GM19240 (cell line): ENCODE measurements at regions not wholly inside any gene's neighbourhood (a gene's known extent, or its start where the extent isn't known, plus 50 kb on each side); places are given as distances from the start of the nearest gene placed in this dataset.

Source experiments
- DNase-seq: peaks from one replicate; pipeline ENCODE4 v3.0.0; 2011; ENCODE audit warnings: low spot score; ENCODE audit not compliant: insufficient read length

DNA sequence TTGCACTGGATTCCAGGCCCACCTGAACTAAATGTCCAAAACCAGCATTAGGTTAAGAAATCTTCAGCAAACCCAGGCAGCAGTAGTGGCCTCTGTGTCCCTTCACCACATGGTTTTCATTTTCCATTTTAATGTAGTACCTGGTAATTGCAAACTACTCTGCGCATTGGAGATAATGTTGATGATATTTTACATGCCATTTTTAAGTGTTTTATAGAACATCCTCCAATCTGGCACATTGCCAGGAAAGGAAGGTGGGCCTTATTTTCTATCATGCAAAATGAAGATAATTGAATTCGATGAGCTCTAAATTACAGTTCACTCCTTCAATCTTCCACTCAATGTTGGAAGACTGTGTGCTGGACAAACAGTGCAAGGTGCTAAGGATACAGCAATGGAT lies 89.5 kb downstream of the ZC3H11B start:
- DNase-seq, result no peak

DNA sequence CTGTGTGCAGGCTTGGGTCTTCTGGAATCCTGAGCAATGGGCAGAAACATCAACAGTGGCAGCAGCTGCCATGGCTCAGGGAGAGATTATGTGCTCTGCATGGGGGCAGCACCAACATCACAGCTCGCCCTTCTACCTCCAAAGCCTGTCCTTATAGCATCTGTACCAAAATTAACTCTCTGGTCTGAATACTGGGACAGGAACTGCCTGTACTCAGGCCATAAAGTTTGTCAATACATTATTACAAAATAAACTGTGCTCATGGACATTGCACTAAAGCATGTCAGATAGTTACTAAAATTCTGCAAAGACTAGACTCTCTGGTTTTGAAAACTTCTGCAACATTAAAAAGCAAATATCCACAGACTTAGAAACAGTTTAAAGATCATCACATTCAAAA lies 91.6 kb downstream of the ZC3H11B start:
- no peak for DNase-seq

DNA sequence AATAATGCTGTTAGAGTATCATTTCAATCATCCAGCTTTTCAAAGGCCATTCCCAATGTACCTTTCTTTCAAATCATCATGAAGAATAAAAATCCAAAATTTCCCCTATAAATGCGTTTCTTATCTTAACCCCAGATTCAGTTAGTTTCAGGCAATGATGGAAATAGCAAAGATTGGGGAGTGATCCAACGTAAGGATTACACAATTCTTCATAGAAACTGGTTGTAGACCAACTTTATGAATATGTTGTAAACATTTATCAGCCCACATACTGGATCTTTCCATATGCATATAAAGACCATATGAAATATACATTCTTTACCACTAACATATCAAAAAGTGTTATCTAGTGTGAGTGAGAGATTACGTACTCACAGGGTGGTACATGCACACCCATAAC lies 92.7 kb downstream of the ZC3H11B start:
- DNase-seq, result no peak

DNA sequence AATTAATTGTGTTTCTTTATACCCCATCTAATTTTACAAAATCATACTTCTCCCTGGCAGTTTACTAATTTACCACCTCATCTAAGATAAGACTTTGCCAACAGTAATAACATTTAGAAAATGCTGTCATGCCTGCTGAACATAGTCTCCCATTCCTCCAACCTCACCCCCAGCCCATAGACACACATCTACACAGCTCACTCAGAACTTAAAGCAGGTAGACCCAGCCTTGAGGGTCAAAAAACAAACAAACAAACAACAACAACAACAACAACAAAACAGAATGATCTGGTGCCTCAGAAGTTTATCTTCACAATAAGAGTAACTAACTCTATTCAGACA lies 94.0 kb downstream of the ZC3H11B start:
- no peak for DNase-seq

DNA sequence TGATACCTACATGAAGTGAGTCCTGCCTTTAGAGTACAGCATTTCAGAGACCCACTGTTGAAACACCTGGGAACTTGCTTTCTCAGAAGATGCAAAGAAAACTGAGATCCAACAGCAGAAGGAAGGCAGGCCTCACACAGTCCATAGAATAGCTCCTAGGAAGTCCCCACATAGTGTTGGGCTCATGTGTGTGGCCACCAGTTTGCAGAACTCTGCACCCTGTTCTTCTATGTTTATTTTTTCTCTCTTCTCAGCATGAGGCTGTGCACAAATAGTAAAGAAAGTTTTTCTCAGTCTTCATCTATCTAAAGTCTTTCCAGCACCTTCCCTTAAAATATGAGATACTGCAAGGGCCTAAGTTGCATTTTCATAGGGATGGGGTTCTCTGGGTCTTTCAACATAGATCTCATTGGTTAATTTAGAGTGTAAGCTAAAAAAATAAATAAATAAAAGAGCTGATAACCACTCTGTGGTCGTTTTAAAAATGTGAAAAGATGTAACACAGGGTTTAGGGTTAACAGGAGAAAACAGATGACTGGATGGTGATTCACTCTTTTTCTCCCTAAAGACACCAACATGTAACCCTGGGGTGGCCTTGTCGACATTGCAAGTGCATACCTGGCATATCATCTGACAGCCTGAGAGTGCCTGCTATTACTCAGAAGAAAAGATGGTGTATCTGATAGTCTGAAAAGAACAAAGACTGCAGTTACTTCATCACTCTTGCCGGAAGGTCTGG lies 94.6 kb downstream of the ZC3H11B start:
- no peak for DNase-seq

DNA sequence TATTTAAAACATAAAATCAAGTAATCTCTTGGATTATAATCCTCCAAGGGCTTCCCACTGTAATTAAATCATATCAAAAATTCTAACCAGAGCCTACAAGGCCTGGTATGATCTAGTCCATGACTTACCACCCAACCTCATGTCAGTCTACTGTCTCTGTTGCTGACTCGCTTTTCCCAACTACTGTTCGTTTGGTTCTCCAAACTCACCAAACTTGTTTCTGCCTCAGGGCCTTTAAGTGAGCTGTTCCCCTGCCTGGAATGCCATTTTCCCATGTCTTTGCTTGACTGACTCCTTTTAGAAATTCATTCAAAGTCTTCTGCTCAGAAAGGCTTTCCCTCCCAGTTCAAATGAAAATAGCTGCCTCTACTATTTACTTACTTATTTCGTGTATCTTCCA lies 95.9 kb downstream of the ZC3H11B start:
- no peak for DNase-seq

DNA sequence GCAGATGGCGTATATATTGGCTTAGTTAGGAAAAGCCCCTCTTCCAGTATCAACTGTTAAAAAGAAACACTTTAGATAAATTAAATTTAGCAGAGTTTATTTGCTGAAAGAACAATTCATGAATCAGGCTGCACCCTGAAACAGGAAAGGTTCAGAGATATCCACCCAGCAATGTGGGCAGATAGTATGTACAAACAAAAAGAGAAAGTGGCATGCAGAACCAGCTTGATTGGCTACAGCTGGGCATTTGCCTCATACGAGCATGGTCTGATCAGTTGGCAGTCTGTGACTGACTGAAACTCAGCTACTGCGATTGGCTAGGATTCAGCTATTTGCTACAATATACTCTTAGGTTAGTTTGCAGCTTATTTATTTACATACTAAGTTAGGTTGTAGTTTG lies 98.2 kb downstream of the ZC3H11B start:
- DNase-seq, result no peak

DNA sequence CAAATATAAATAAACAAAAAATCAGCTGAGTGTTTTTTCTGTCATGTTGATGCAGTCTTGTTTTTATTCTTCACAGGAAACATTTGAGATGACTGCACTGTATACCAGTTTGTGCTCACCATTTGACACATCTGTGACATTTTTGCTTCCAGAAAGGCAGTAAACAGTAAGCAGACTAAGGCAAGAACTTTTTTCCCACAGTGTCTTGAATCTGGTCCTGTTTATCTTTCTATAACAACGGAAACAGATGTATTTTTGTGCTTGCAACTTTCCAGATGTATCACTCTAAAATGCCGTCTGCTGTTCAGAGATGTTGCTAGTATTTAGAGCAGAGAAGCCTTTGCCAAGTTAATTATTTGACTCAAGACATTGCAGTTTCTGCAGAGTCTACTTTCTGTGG lies 105.5 kb downstream of the ZC3H11B start:
- no peak for DNase-seq

DNA sequence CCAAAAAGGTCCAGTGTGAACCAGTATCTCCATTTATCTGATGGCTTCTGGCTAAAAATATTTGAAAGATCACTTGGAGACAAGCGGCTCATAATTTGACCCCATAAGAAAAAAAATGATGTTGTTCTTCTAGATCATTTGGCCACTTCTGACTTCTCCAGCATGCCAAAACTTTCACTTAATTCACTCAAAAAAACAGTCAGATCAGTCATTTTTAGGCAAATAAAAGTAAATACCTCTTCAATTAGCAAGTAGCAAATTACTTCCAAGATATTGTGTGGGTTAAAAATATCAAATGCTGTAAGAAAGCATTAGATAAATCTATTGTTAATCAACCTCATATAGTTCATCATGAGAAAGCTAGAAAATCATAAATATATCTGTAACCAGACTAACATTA lies 106.0 kb downstream of the ZC3H11B start:
- no peak for DNase-seq

DNA sequence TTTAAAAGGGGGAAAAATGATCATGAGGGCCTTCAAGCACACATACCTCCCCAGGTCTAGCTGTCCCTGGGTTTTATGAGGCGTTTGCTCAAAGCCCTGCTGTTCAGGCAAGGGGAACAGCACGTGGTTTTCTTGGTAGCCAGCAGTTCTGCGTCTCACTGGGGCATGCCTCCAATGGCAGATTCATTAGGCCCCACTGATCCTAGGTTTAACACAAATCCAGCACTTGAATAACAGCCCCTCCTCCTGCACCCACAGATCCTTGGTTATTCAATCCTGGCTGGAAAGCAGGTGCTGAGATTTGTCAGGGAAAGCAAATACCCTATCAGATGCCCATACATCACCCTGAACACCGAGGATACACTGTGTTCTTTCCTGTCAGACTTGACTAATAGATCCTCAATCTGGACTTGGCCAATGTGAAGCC lies 106.4 kb downstream of the ZC3H11B start:
- DNase-seq, result no peak

DNA sequence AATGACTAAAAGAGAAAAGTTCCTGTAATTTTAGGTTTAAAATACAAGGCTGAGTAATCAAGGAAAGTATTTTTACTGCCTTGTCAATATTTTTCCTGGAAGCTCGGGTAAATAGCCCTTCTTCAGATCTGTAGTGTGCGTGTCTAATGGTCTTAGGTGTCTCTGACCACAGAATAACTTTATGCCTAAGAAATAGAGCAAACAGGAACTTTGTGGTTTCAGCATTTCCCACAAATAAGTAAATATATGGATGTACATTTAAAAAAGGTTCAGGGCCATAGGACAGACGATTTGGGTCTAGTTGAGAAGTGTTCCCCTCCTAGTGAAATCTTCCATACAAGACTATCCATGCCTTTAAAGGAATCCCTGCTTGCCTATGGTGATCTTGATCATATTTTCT lies 107.0 kb downstream of the ZC3H11B start:
- no peak for DNase-seq

DNA sequence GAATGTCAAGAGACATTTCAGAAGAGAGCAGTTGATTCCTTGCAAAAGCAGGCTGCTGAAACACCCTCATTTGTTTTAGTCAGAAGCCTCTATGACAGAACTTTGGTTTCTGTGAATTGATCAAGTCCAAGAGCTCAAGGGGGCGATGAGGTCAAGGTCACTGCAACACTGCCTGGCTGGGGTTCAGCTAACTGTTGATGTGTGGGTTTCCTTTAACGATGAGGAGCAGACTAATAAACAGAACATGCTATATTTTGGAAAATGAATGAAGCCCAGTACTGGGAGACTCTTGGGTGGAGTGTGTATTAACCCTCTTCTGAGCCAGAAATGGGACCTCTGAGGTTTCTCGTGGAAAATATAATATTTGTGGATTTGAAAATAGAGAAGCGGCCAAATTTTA lies 109.3 kb downstream of the ZC3H11B start:
- DNase-seq, result no peak

DNA sequence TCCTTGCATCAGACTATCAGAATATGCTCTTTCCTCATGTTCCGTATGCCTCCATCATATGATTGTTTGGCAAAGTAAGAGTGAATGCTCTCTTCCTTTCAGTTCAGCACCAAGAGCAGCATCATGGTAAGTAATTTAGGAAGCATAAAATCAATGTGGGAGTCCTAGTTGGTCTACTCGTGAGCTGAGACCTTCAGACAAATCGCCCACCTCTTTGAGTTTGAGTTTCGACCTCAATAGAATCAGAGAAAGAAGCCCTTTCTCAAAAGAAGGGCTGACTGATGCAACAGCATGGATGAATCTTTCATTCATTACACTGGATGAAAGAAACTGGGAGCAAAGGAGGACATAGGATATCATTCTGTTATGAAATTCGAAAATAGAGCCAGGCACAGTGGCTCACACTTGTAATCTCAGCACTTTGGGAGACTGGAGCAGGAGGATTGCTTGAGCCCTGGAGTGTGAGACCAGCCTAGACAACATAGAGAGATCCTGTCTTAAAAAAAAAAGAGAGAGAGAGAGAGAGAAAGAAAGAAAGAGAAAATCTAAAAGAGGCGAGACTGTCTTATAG lies 112.5 kb downstream of the ZC3H11B start:
- DNase-seq, result no peak

DNA sequence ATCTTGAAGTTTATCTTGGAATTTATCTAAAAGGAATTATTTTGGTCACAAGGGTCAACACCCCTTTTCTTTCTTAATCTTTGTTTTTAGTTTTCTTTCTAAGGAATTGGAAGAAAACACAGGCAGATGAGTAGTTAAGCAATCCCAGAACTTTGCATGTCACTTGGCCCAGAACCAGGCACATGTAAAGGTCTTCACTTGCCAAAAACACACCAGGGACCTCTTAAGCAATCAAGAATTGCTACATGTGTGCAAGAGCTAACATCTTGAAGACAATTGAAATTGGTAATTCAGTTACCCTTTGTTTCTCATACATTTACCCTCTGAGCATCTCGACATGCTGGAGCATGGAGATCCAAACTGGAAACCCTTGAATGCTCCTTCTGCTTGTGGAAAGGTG lies 114.2 kb downstream of the ZC3H11B start:
- DNase-seq, result no peak

DNA sequence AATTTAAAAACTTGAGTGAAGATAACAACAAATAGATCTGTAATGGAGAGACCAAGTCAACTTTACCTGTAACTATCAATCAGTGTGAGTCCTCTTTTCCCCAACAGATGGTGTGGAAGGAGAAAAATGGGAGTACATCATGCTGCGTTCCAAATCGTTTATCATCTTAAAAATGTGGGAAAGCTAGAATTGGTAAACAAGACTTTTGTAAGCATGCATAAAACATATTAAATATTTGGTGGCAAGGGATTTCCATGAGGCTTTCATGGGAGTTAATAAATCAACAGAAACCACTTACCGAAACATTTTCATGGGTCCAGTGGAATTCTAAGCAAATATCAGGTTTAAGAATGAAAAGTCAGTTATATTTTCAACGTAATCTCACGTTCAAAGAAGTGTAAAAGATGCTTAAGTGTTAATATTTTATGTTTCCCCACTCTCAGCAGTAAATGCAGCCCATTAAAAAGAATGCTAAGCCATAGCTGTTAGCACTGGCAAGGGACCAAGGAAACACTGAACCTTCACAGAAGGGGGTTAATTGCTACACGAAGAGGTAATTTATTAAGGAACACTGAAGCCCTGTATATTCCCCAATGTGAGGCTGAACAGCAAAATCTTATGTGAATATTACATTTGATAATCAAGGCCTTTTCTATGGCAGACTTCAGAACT lies 117.0 kb downstream of the ZC3H11B start:
- no peak for DNase-seq

DNA sequence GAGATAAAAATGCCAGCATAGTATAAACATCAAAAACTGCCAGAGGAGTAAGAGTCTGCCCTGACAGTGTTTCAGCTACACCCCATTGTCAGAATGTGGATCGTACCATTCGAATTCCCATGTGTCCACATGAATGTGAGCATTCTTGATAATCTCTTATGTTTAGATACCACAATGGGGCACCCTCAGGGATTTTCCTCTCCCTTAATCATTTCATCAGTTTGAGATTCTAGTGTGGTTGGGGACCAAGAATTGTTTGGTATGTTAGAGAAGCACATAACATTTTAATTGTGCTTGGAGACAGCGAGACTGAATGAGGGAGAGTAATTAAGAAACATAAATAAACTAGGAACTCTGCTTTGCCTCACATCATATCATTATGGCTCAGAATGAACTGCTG lies 120.2 kb downstream of the ZC3H11B start:
- no peak for DNase-seq

DNA sequence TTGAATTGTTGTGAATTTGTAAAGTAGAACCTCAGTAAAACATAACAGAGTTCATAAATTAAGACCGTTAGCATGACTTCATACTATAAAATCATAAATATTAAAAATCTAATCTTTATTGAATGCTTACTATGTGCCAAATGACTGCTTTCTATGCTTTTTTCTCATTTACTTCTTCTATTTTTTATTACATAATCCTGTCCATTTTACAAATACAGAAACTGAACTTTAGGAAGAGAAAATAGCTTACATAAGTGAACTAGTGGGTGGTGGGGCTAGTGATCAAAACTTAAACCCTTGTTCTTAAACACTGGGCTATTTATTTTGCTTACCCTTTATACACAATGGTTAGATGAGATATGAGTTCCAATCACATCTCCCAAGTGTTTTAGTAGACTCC lies 122.3 kb downstream of the ZC3H11B start:
- DNase-seq, result no peak

DNA sequence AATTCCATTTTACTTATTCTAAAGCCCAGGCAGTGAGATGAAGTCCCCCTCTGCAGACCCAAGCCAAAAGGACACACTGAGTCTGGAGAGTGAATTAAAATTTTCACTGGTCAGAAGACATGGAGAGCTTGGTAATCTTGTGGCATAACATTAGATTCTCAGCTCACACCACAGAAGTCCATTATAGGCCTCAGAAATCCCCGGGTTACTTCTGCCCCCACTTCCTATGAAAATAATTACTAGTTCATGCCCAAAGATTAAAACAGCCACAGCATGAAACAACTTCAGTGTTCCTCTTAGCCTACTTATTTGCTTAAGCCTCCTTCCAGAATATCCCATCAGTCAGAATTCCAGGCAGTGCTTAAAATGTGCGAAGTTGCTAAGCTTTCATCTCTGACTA lies 123.3 kb downstream of the ZC3H11B start:
- DNase-seq, result no peak

DNA sequence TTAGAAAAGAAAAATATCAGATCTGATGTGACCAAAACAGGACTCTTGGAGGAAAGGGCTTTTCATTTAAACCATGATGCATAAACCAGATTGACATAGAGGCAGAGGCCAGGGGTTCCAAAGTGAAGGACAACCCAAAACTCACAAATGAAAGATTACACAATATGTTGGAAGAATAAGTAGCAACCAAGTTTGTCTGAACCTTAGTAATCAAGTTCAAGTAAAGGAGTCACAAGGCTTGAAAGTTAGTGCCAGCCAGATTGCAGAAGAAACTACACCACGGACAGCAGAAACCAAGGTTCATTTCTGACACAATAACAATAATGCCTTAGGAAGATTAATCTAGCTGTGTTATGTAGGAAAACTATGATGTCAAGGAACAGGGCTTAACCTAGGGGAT lies 124.6 kb downstream of the ZC3H11B start:
- DNase-seq, result no peak

DNA sequence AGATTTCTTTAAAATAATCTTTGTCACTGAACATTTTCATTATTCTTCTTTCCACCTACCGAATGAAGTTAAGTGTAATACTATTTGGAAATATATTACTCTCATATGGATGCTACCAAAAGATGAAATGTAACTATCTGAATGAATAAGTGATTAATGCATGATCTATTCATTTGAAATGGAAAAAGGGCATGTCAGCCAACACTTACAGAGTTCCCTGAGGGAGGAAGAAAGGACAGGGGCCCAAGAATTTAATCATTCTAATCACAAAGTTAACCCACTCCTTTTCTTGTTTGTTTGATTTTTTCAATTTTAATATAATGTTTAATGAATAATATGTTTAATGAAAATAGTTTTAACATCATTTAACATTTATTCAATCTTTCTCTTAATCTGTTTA lies 129.4 kb downstream of the ZC3H11B start:
- DNase-seq, result no peak

DNA sequence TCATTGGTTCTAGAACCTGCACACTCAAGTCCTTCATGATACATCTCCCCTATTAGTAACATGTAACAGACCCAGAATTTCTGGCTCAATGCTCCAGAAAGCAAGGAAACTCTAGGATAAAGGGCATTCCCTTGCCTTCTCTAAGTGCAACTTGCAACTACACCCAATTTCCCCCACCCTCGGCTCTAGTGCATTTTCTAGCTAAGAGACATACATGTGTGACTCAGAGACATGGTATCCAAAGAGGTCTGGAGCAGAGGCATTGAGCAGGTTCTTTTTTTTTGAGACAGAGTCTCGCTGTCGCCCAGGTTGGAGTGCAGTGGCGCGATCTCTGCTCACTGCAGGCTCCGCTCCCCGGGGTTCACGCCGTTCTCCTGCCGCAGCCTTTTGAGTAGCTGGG lies 132.9 kb downstream of the ZC3H11B start:
- no peak for DNase-seq

DNA sequence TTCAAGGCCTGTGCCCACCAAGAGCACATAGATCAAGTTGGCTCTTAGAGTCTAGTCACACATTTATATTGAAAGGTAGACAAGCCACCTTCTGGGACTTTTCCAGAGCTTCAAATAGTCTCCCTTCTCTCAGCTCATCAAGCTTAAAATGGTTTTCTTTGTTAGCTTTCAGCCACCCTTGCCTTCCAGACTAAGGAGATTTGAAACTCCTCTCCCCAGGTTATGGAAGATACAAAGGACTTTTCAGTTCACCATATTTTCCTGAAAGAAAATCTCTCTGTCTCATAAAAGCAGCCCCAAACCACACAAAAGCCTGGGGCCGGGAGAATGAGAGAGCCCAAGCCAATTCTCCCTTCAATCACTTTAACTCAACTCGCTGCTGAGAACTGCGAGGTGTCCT lies 134.1 kb downstream of the ZC3H11B start:
- no peak for DNase-seq

DNA sequence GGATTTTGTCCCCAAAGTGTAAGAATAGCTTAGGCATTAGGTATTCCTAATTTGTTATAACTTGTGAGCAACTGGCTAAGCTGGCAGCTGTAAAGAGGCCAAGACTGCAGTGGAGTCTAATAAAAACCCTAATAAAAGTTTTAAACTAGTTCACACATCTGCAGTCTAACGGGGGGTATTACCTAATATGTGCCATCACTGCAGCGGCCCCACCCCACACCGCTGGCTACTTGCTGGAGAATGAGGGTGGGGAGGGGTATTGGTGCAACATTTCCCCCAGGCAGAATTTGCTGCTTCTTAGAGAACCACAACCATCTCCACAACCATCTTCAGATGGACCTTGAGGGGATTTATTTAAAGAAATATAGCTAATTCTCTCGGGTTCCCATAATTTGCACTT lies 135.0 kb downstream of the ZC3H11B start:
- DNase-seq, result no peak
